Activated T-helper 1 cell treated with anti-CD3 and anti-CD28 coated beads, Interleukin-12 subunit alpha, Interleukin-12 subunit beta, Interleukin-2, Interleukin-4 antibody, amounts not matched to agents 30 ng/mL and 10 ng/mL and 1 ng/mL, durations not matched to agents 14 hours and 24 hours and 36 hours (primary cell): ENCODE measurements at regions not wholly inside any gene's neighbourhood (a gene's known extent, or its start where the extent isn't known, plus 50 kb on each side); places are given as distances from the start of the nearest gene placed in this dataset.
A peak's percentile ranks its signal among the peaks of the same experiment; 100 is the strongest.

Experiments
- DNase-seq: peaks from one replicate; pipeline ENCODE4 v3.0.0; 2021; ENCODE audit warnings: low spot score
- H3K27ac Mint-ChIP-seq: one replicate; pipeline ENCODE4 v1.8.0; 2021; ENCODE audit warnings: mild to moderate bottlenecking, mixed read lengths
- H3K27me3 Mint-ChIP-seq: one replicate; pipeline ENCODE4 v1.8.0; 2022; ENCODE audit warnings: mild to moderate bottlenecking, moderate library complexity, mixed read lengths; ENCODE audit not compliant: insufficient read depth
- H3K36me3 Mint-ChIP-seq: one replicate; pipeline ENCODE4 v1.8.0; 2021; ENCODE audit warnings: low read depth, mixed read lengths
- H3K4me1 Mint-ChIP-seq: one replicate; pipeline ENCODE4 v1.8.0; 2021; ENCODE audit warnings: low read depth, mixed read lengths
- H3K4me3 Mint-ChIP-seq: one replicate; pipeline ENCODE4 v1.8.0; 2021; ENCODE audit warnings: mild to moderate bottlenecking, moderate library complexity, mixed read lengths
- H3K9me3 Mint-ChIP-seq: one replicate; pipeline ENCODE4 v1.8.0; 2021; ENCODE audit warnings: mixed read lengths
- intact Hi-C: fragments of 100-400 bp; cut with micrococcal nuclease; formaldehyde crosslinking; loops from one replicate; pipeline ENCODE4 v1.15.1; 2024

DNA sequence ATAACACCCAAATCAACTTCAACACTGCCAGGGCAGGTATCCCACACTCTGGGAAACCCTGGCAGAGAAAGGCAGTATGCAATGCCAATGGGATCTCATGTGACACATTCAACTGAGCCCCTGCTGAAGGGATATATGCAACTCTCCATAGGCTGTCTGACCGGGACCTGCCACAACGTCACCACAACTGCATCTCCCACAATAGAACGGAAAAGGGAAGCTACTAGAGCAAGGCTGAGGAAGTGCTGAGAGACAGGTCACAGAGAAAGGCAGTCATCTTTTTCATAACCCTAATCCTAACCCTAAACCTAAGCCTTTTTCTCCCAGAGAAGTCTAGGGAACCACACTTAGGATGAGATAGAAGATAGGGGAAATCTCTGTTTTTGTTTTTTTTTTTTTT, 345.9 kb upstream of the CD180 start:
- peaks cover 4% of the 10 kb centered on the region for H3K4me1 Mint-ChIP-seq
- H3K36me3 Mint-ChIP-seq = no peaks in the 10 kb centered on the region
- no peaks in the 10 kb centered on the region for H3K27me3 Mint-ChIP-seq
- H3K27ac Mint-ChIP-seq = no peak overlapping the region
- no peak for DNase-seq
- H3K9me3 Mint-ChIP-seq = no peaks in the 10 kb centered on the region
- intact Hi-C loops = no loop called here
- no peak overlapping the region for H3K4me3 Mint-ChIP-seq

DNA sequence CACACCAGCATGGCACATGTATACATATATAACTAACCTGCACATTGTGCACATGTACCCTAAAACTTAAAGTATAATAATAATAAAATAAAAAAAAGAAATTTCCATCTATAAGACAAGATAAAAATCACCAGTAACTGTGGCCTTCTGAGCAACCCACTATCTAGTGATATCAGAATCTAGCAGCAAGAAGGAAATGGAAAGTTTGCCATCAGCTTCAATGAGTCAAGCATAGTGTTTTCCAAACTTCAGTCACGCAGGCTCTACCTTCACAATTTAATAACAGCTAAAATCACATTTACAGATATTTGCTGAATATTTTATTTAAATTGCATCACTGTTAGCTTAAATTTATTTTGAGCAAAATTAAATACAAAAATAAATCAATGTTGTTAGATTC, 345.3 kb upstream of the CD180 start:
- Mint-ChIP-seq H3K4me3 (no peak overlapping the region), H3K27me3 (no peaks in the 10 kb centered on the region), H3K9me3 (no peaks in the 10 kb centered on the region), H3K27ac (no peak overlapping the region), H3K36me3 (no peaks in the 10 kb centered on the region), H3K4me1 (peaks cover 3% of the 10 kb centered on the region)
- no peak for DNase-seq
- intact Hi-C loops = no loop called here

GRCh38 chr5:67538855-67539506, 342.4 kb upstream of the CD180 start:
- no peaks in the 10 kb centered on the region for H3K27me3 Mint-ChIP-seq
- intact Hi-C loops = no loop called here
- no peak overlapping the region for H3K4me3 Mint-ChIP-seq
- H3K36me3 Mint-ChIP-seq = no peaks in the 10 kb centered on the region
- no peak for DNase-seq
- H3K27ac Mint-ChIP-seq = no peak overlapping the region
- peaks cover 3% of the 10 kb centered on the region for H3K4me1 Mint-ChIP-seq
- H3K9me3 Mint-ChIP-seq = no peaks in the 10 kb centered on the region

- DNase-seq = no peak
- no peaks in the 10 kb centered on the region for H3K36me3 Mint-ChIP-seq
- H3K9me3 Mint-ChIP-seq = no peaks in the 10 kb centered on the region
- H3K4me3 Mint-ChIP-seq = no peak overlapping the region
- no peak overlapping the region for H3K27ac Mint-ChIP-seq
- H3K4me1 Mint-ChIP-seq = peaks cover 3% of the 10 kb centered on the region
- intact Hi-C loops = no loop called here
- H3K27me3 Mint-ChIP-seq = no peaks in the 10 kb centered on the region
Observed at GRCh38 chr5:67537439-67538148, 341.0 kb upstream of the CD180 start.

- Mint-ChIP-seq H3K9me3 (no peaks in the 10 kb centered on the region), H3K4me1 (no peaks in the 10 kb centered on the region), H3K4me3 (no peak overlapping the region), H3K36me3 (no peaks in the 10 kb centered on the region), H3K27ac (no peak overlapping the region), H3K27me3 (peaks cover 2% of the 10 kb centered on the region)
- DNase-seq = no peak
- intact Hi-C loops = no loop called here
Observed at GRCh38 chr5:67536866-67537265, 340.3 kb upstream of the CD180 start.

- Mint-ChIP-seq H3K27me3 (peaks cover 2% of the 10 kb centered on the region), H3K9me3 (peaks cover 12% of the 10 kb centered on the region), H3K4me1 (no peaks in the 10 kb centered on the region), H3K36me3 (no peaks in the 10 kb centered on the region), H3K27ac (no peak overlapping the region), H3K4me3 (no peak overlapping the region)
- DNase-seq = no peak
- intact Hi-C loops = no loop called here
Observed at GRCh38 chr5:67530609-67531255, 334.1 kb upstream of the CD180 start.

DNA sequence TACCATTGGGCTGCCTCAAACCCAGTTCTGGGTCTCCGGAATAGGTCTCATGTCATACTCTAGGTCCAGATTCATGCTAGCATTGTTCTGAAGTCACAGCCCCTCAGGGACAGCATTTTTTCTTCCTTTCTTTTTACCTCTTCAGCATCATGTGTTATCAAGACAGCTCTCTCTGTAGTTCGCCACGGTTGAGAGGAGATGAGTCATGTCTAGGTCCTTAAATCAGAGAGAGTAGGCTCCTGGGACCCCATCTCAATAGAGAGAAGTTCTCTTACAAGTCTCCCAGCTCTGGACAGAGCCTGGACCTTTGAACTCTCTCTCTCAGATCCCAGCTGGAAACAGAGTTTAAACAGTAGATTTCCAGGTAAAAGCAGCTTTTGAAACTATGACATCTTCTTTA, 332.4 kb upstream of the CD180 start:
- H3K9me3 Mint-ChIP-seq = peaks cover 14% of the 10 kb centered on the region
- intact Hi-C loops = no loop called here
- no peak for DNase-seq
- H3K4me1 Mint-ChIP-seq = no peaks in the 10 kb centered on the region
- peaks cover 2% of the 10 kb centered on the region for H3K27me3 Mint-ChIP-seq
- no peak overlapping the region for H3K4me3 Mint-ChIP-seq
- no peak overlapping the region for H3K27ac Mint-ChIP-seq
- no peaks in the 10 kb centered on the region for H3K36me3 Mint-ChIP-seq

DNA sequence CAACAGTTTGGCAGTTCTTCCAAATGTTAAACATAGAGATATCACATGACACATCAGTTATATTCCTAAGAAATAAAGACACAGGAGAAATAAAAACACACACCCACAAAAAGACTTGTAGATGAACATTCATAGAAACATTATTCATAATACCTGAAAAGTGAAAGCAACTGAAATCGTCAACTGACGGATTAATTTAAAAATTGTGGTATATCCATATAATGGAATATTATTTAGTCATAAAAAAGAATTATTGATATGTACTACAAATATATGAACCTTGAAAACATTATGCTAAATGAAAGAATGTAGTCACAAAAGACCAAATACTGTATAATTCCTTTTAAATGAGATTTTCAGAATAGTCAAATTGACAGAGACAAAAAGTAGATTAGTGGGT, 330.2 kb upstream of the CD180 start:
- Mint-ChIP-seq H3K4me3 (no peak overlapping the region), H3K36me3 (peaks cover 2% of the 10 kb centered on the region), H3K27me3 (no peaks in the 10 kb centered on the region), H3K4me1 (no peaks in the 10 kb centered on the region), H3K27ac (no peak overlapping the region), H3K9me3 (peaks cover 14% of the 10 kb centered on the region)
- intact Hi-C loops = no loop called here
- no peak for DNase-seq

DNA sequence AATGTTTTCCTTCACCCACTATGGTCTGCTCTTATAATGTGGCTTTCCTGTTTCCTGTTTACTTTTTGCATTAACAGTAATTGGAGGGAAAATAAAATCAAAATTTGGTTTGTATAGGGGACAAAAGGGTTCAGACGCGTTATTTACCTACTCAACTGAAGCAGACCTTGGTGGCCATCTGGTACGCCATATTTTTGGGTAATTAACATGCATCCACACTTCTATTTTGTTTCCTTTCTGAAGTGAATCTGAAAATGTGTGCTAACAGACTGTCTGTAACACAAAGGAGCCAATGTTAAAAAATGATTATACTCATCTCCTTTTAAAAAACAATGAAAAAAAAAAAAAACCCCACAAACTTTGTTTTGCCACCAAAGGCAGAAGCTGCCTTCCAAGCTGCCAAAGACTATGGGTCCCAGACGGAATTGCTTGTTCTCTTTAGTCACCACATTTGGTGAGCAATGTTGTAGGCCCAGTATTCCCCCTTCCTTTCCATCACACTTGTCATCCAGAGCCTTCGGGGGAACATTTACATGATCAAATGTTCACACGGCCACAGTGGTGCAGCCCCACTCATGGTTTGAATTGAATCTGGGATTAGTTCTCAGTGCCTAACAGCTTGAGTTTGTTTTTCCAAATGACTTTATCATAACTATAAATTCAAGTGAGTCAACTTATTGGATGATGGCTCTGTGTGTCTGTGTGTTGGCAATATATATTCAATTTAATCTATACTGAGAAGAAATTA, 323.7 kb upstream of the CD180 start:
- Mint-ChIP-seq H3K27ac (no peak overlapping the region), H3K4me1 (peaks cover 27% of the 10 kb centered on the region), H3K9me3 (no peaks in the 10 kb centered on the region), H3K27me3 (peaks cover 5% of the 10 kb centered on the region), H3K36me3 (peaks cover 2% of the 10 kb centered on the region), H3K4me3 (no peak overlapping the region)
- intact Hi-C loops = no loop called here
- DNase-seq = no peak

GRCh38 chr5:67518227-67518626, 321.6 kb upstream of the CD180 start:
- Mint-ChIP-seq H3K27ac (no peak overlapping the region), H3K4me3 (no peak overlapping the region), H3K36me3 (peaks cover 3% of the 10 kb centered on the region), H3K9me3 (no peaks in the 10 kb centered on the region), H3K4me1 (peaks cover 48% of the 10 kb centered on the region), H3K27me3 (peaks cover 7% of the 10 kb centered on the region)
- intact Hi-C loops = loop anchor here (10.0 kb wide), 2 partner anchors 737 to 947 kb away; no protein-coding TSS in a partner anchor
- no peak for DNase-seq

DNA sequence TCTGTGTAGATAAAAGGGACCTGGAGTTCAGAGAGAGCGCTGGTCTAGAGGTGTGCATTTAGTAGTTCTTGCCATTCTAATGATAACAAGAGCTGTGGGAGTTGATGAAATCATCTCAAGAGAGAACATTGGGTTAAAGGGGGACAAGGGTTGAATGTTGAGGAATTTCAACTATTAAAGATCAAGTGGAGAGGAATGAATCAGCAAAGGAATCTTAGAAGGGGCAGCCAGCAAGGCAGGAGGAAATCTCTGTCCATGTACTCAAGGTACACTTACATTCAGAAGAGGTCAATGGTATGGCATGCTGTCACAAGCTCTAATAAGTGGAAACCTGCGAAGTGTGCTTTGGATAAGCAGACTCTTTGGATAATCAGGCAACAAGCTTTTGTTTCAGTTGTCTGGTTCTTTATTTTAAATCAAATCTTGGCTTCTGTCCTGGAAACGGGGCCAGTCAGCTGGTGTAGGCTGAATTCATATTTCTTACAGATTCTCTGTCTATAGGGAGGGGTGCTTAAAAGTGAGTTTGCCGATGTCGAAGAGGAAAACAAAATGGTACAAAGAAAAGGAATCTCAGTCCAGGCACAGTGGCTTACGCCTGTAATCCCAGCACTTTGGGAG, 320.5 kb upstream of the CD180 start:
- intact Hi-C loops = loop anchor here (10.0 kb wide), 2 partner anchors 738 to 948 kb away; no protein-coding TSS in a partner anchor
- Mint-ChIP-seq H3K4me1 (peaks cover 49% of the 10 kb centered on the region), H3K27me3 (peaks cover 7% of the 10 kb centered on the region)

GRCh38 chr5:67515762-67516161, 319.2 kb upstream of the CD180 start:
- Mint-ChIP-seq H3K4me3 (peak overlapping the region; percentile 6), H3K4me1 (peaks cover 49% of the 10 kb centered on the region)
- DNase-seq = no peak

More for the DNA sequence above, 320.5 kb upstream of the CD180 start:
- peaks cover 3% of the 10 kb centered on the region for H3K36me3 Mint-ChIP-seq
- H3K9me3 Mint-ChIP-seq = no peaks in the 10 kb centered on the region
- DNase-seq = no peak
- H3K4me3 Mint-ChIP-seq = no peak overlapping the region
- no peak overlapping the region for H3K27ac Mint-ChIP-seq

More at GRCh38 chr5:67515762-67516161, 319.2 kb upstream of the CD180 start:
- intact Hi-C loops = loop anchor here (10.0 kb wide), 2 partner anchors 739 to 949 kb away; no protein-coding TSS in a partner anchor
- H3K9me3 Mint-ChIP-seq = no peaks in the 10 kb centered on the region
- H3K27me3 Mint-ChIP-seq = peaks cover 7% of the 10 kb centered on the region
- peaks cover 3% of the 10 kb centered on the region for H3K36me3 Mint-ChIP-seq
- no peak overlapping the region for H3K27ac Mint-ChIP-seq
